Neural crest cell (in vitro differentiated cells): ENCODE measurements at regions not wholly inside any gene's neighbourhood (a gene's known extent, or its start where the extent isn't known, plus 50 kb on each side); places are given as distances from the start of the nearest gene placed in this dataset.

Source experiments
- DNase-seq: peaks from one replicate; pipeline ENCODE4 v3.0.0; 2021; ENCODE audit warnings: low read depth, mixed read lengths, low spot score
- H3K27ac Mint-ChIP-seq: one replicate; pipeline ENCODE4 v1.8.0; 2021; ENCODE audit warnings: mild to moderate bottlenecking, mixed read lengths; ENCODE audit not compliant: unreplicated experiment
- H3K27me3 Mint-ChIP-seq: 2 replicates; pipeline ENCODE4 v1.8.0; 2021; ENCODE audit warnings: low read depth, mild to moderate bottlenecking, mixed read lengths
- H3K36me3 Mint-ChIP-seq: 2 replicates; pipeline ENCODE4 v1.8.0; 2021; ENCODE audit warnings: low read depth, mild to moderate bottlenecking, mixed read lengths
- H3K4me1 Mint-ChIP-seq: 2 replicates; pipeline ENCODE4 v1.8.0; 2021; ENCODE audit warnings: mixed read lengths
- H3K4me3 Mint-ChIP-seq: one replicate; pipeline ENCODE4 v1.8.0; 2021; ENCODE audit warnings: mild to moderate bottlenecking, mixed read lengths
- H3K9me3 Mint-ChIP-seq: 2 replicates; pipeline ENCODE4 v1.8.0; 2021; ENCODE audit warnings: mixed read lengths
- CTCF ChIP-seq: fragments of 200-600 bp; sonication (generic); conservative IDR thresholded peaks from 2 replicates; pipeline ENCODE4 v1.5.0; 2021; ENCODE audit warnings: antibody characterized with exemption, mild to moderate bottlenecking

- Mint-ChIP-seq H3K36me3 (peaks cover 12% of the 10 kb centered on the region), H3K9me3 (peaks cover 14% of the 10 kb centered on the region), H3K27ac (no peak overlapping the region), H3K4me1 (no peaks in the 10 kb centered on the region), H3K27me3 (no peaks in the 10 kb centered on the region), H3K4me3 (no peak overlapping the region)
- no peak for DNase-seq
- TF ChIP-seq CTCF: no peak
Observed at GRCh38 chrX:81348388-81348787, 146.5 kb downstream of the SH3BGRL start.

GRCh38 chrX:81354954-81355353 is 153.1 kb downstream of the SH3BGRL start:
- Mint-ChIP-seq H3K27ac (no peak overlapping the region), H3K27me3 (no peaks in the 10 kb centered on the region), H3K9me3 (peaks cover 14% of the 10 kb centered on the region), H3K36me3 (peaks cover 5% of the 10 kb centered on the region), H3K4me3 (no peak overlapping the region), H3K4me1 (peaks cover 8% of the 10 kb centered on the region)
- no peak for DNase-seq
- no peak for TF ChIP-seq CTCF

GRCh38 chrX:81355436-81355835 is 153.5 kb downstream of the SH3BGRL start:
- no peak for TF ChIP-seq CTCF
- DNase-seq: no peak
- Mint-ChIP-seq H3K9me3 (peaks cover 11% of the 10 kb centered on the region), H3K4me3 (no peak overlapping the region), H3K27me3 (no peaks in the 10 kb centered on the region), H3K4me1 (peaks cover 8% of the 10 kb centered on the region), H3K36me3 (peaks cover 5% of the 10 kb centered on the region), H3K27ac (no peak overlapping the region)

GRCh38 chrX:81367291-81367690 is 165.4 kb downstream of the SH3BGRL start:
- H3K27me3 Mint-ChIP-seq: peaks cover 6% of the 10 kb centered on the region
- no peak overlapping the region for H3K4me3 Mint-ChIP-seq
- H3K4me1 Mint-ChIP-seq: no peaks in the 10 kb centered on the region
- no peak for TF ChIP-seq CTCF
- H3K9me3 Mint-ChIP-seq: no peaks in the 10 kb centered on the region
- no peak for DNase-seq
- no peak overlapping the region for H3K27ac Mint-ChIP-seq
- H3K36me3 Mint-ChIP-seq: no peaks in the 10 kb centered on the region

GRCh38 chrX:81377329-81377728 is 175.4 kb downstream of the SH3BGRL start:
- TF ChIP-seq CTCF: peak; percentile 70
- Mint-ChIP-seq H3K36me3 (no peaks in the 10 kb centered on the region), H3K4me1 (no peaks in the 10 kb centered on the region), H3K4me3 (no peak overlapping the region), H3K27me3 (peaks cover 22% of the 10 kb centered on the region), H3K9me3 (no peaks in the 10 kb centered on the region), H3K27ac (no peak overlapping the region)
- no peak for DNase-seq

- Mint-ChIP-seq H3K27me3 (peaks cover 22% of the 10 kb centered on the region), H3K4me1 (no peaks in the 10 kb centered on the region), H3K27ac (no peak overlapping the region), H3K9me3 (no peaks in the 10 kb centered on the region), H3K36me3 (no peaks in the 10 kb centered on the region), H3K4me3 (no peak overlapping the region)
- no peak for TF ChIP-seq CTCF
- no peak for DNase-seq
Observed at GRCh38 chrX:81378560-81378959, 176.7 kb downstream of the SH3BGRL start.
